ENCODE measurements at regions not wholly inside any gene's neighbourhood (a gene's known extent, or its start where the extent isn't known, plus 50 kb on each side); places are given as distances from the start of the nearest gene placed in this dataset.

DNA sequence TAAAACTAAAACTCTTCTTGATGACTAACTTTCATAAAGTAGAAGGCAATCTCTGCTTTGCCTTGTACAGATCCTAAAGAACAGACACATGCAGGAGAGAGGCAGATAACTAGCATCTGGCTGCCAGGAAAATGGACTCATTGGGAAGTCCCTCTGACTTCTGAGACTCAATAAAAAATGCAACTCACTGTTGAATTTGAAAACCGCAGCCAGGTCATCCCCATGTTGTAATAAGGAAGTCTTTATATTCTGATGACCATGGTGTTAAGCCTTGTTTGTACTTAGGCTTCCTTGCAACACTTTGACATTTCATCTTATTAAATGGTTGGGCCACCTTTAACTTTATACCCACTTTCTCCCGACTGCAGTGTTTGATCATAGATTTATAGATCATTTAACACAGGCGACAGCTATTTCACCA lies 375.1 kb upstream of the KCNH7 start:
- Histone ChIP-seq H3K36me3 (ENCODE audit: insufficient read depth, low read length) (no peaks in the 10 kb centered on the region), H3K27ac (ENCODE audit: low read depth, low read length, poor library complexity, severe bottlenecking) (no peak overlapping the region), H3K27me3 (ENCODE audit: insufficient read depth, low read length) (no peaks in the 10 kb centered on the region), H3K79me2 (ENCODE audit: insufficient read depth, low read length) (no peaks in the 10 kb centered on the region), H3K9me3 (ENCODE audit: low read length) (no peaks in the 10 kb centered on the region), H3F3A (ENCODE audit: insufficient read depth, low read length) (no peaks in the 10 kb centered on the region), H2AFZ (ENCODE audit: low read length) (no peak overlapping the region), H3K4me1 (ENCODE audit: insufficient read depth, low read length, severe bottlenecking) (no peaks in the 10 kb centered on the region), H3K9me2 (ENCODE audit: low read depth, low read length) (no peaks in the 10 kb centered on the region), H3K4me3 (ENCODE audit: low read depth, low read length, poor library complexity, severe bottlenecking) (no peak overlapping the region), H4K20me1 (ENCODE audit: insufficient read depth, low read length) (no peaks in the 10 kb centered on the region), H3K9ac (ENCODE audit: low read length) (no peak overlapping the region), H3K4me2 (ENCODE audit: low read length) (no peak overlapping the region)
- TF ChIP-seq EZH2 (IDR thresholded peaks at IDR 0.05; ENCODE audit: borderline replicate concordance, low read length), result no peak
- TF ChIP-seq, protein P1, sequence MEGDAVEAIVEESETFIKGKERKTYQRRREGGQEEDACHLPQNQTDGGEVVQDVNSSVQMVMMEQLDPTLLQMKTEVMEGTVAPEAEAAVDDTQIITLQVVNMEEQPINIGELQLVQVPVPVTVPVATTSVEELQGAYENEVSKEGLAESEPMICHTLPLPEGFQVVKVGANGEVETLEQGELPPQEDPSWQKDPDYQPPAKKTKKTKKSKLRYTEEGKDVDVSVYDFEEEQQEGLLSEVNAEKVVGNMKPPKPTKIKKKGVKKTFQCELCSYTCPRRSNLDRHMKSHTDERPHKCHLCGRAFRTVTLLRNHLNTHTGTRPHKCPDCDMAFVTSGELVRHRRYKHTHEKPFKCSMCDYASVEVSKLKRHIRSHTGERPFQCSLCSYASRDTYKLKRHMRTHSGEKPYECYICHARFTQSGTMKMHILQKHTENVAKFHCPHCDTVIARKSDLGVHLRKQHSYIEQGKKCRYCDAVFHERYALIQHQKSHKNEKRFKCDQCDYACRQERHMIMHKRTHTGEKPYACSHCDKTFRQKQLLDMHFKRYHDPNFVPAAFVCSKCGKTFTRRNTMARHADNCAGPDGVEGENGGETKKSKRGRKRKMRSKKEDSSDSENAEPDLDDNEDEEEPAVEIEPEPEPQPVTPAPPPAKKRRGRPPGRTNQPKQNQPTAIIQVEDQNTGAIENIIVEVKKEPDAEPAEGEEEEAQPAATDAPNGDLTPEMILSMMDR (IDR thresholded peaks at IDR 0.05; ENCODE audit: low read length), result no peak

DNA sequence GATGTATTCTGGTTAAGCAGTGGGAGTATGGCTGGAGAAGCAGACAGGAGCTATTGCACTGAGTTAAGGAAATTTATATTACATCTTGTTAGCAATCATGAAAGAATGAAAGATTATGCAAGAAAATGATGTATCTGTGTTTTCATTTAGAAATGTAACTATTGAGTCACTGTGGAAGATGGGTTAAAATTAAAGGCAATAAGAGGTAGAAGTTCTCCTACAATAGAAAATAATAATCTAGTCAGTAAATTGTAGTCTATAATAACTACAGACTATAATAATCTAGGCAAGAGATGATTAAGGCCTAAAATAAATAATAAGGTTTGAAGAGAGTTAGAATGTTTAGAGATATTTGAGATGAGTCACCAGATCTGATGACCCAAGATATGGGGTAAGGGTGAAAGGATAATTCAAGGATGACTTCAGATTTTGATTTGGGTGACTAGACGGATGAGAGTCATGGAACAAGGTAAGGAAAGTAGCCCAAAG lies 371.9 kb upstream of the KCNH7 start:
- no peaks in the 10 kb centered on the region for H4K20me1 ChIP-seq (ENCODE audit: insufficient read depth, low read length)
- no peak overlapping the region for H2AFZ ChIP-seq (ENCODE audit: low read length)
- no peaks in the 10 kb centered on the region for H3K4me1 ChIP-seq (ENCODE audit: insufficient read depth, low read length, severe bottlenecking)
- H3K27me3 ChIP-seq (ENCODE audit: insufficient read depth, low read length), result no peaks in the 10 kb centered on the region
- no peak for TF ChIP-seq EZH2 (IDR thresholded peaks at IDR 0.05; ENCODE audit: borderline replicate concordance, low read length)
- TF ChIP-seq, protein P1 (IDR thresholded peaks at IDR 0.05; ENCODE audit: low read length), result no peak
- no peaks in the 10 kb centered on the region for H3K9me2 ChIP-seq (ENCODE audit: low read depth, low read length)
- H3F3A ChIP-seq (ENCODE audit: insufficient read depth, low read length), result no peaks in the 10 kb centered on the region
- no peaks in the 10 kb centered on the region for H3K79me2 ChIP-seq (ENCODE audit: insufficient read depth, low read length)
- H3K4me2 ChIP-seq (ENCODE audit: low read length), result no peak overlapping the region
- H3K9me3 ChIP-seq (ENCODE audit: low read length), result no peaks in the 10 kb centered on the region
- H3K36me3 ChIP-seq (ENCODE audit: insufficient read depth, low read length), result no peaks in the 10 kb centered on the region
- no peak overlapping the region for H3K9ac ChIP-seq (ENCODE audit: low read length)
- H3K4me3 ChIP-seq (ENCODE audit: low read depth, low read length, poor library complexity, severe bottlenecking), result no peak overlapping the region
- no peak overlapping the region for H3K27ac ChIP-seq (ENCODE audit: low read depth, low read length, poor library complexity, severe bottlenecking)

DNA sequence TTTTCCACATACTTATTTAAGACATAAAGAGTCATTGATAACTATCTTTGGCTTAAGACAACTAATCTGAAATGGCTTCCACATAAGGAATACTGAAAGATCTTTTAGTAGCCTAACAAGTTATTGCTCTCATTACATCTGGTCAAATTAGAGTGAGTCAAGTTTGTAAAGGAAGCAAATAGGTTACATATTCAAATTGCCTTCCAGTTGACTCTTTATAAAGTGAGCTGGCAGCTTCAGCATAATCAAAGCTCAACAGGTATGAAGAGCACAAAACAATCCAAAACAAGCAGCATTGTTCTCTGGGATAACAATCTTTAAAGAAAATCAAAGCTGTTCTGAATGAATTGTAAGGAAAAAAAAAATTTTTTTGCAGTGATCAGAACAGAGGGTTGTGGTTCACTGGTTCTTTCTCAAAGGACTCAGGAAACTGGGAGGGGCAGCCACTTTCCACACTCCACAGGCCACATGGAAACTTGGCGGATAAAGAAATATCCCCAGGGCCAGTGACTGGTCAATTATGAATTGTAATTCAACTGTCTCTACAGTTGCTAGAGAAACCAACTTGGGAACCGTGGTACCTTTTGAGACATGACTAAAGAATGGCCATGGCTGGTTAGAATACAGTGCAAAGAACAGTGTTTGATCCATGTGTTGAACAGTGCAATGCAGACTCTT lies 369.3 kb upstream of the KCNH7 start:
- Histone ChIP-seq H4K20me1 (ENCODE audit: insufficient read depth, low read length) (no peaks in the 10 kb centered on the region), H3K9me2 (ENCODE audit: low read depth, low read length) (no peaks in the 10 kb centered on the region), H3K9ac (ENCODE audit: low read length) (no peak overlapping the region), H3K79me2 (ENCODE audit: insufficient read depth, low read length) (no peaks in the 10 kb centered on the region), H3K9me3 (ENCODE audit: low read length) (no peaks in the 10 kb centered on the region), H3K4me1 (ENCODE audit: insufficient read depth, low read length, severe bottlenecking) (no peaks in the 10 kb centered on the region), H3F3A (ENCODE audit: insufficient read depth, low read length) (no peaks in the 10 kb centered on the region), H3K27me3 (ENCODE audit: insufficient read depth, low read length) (no peaks in the 10 kb centered on the region), H3K36me3 (ENCODE audit: insufficient read depth, low read length) (no peaks in the 10 kb centered on the region), H3K27ac (ENCODE audit: low read depth, low read length, poor library complexity, severe bottlenecking) (no peak overlapping the region), H3K4me3 (ENCODE audit: low read depth, low read length, poor library complexity, severe bottlenecking) (no peak overlapping the region), H3K4me2 (ENCODE audit: low read length) (no peak overlapping the region), H2AFZ (ENCODE audit: low read length) (no peak overlapping the region)
- TF ChIP-seq, protein P1 (IDR thresholded peaks at IDR 0.05; ENCODE audit: low read length), result no peak
- no peak for TF ChIP-seq EZH2 (IDR thresholded peaks at IDR 0.05; ENCODE audit: borderline replicate concordance, low read length)

Data from OCI-LY1 (cell line).